Activated naive CD8-positive, alpha-beta T cell treated with anti-CD3 and anti-CD28 coated beads for 36 hours (primary cell): ENCODE measurements at regions not wholly inside any gene's neighbourhood (a gene's known extent, or its start where the extent isn't known, plus 50 kb on each side); places are given as distances from the start of the nearest gene placed in this dataset.

ENCODE experiments used
- DNase-seq: peaks from one replicate; pipeline ENCODE4 v3.0.0; 2021
- H3K27ac Mint-ChIP-seq: one replicate; pipeline ENCODE4 v1.8.0; 2022; ENCODE audit warnings: mild to moderate bottlenecking, moderate library complexity, mixed read lengths
- H3K27me3 Mint-ChIP-seq: one replicate; pipeline ENCODE4 v1.8.0; 2022; ENCODE audit warnings: mild to moderate bottlenecking, mixed read lengths
- H3K36me3 Mint-ChIP-seq: one replicate; pipeline ENCODE4 v1.8.0; 2021; ENCODE audit warnings: mild to moderate bottlenecking, mixed read lengths
- H3K4me1 Mint-ChIP-seq: one replicate; pipeline ENCODE4 v1.8.0; 2021; ENCODE audit warnings: mixed read lengths
- H3K4me3 Mint-ChIP-seq: one replicate; pipeline ENCODE4 v1.8.0; 2022; ENCODE audit warnings: mild to moderate bottlenecking, moderate library complexity, mixed read lengths
- H3K9me3 Mint-ChIP-seq: one replicate; pipeline ENCODE4 v1.8.0; 2022; ENCODE audit warnings: mixed read lengths

DNA sequence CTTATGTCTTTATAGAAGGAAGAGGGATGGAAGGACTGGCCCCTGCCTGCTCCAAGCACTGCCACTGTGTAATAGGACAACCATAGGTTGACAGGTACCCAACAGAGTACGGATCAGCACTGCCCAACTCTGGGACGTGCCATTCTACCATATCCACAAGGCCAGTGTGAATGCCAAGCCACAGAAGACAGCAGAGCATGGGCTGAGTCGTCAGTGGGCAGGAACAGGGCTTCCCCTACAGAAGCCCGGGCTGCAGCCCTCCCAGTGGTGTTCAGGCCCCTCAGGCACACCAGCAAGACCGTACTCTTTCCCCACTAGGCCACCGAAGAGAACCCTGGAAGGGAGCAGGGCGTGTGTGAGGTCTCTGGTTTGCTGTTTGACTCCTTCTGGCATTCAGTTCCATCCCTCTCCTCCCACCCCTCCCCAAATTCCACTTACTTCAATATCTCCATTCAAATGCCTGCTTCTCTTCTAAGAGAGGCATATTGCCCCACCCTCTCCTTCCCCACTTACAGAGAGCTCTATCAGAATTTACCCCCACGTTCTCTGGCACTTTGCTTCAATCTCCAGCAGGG lies 209.4 kb downstream of the FOXO1 start:
- DNase-seq, result no peak
- H3K27ac Mint-ChIP-seq, result no peak overlapping the region
- H3K36me3 Mint-ChIP-seq, result no peaks in the 10 kb centered on the region
- H3K27me3 Mint-ChIP-seq, result no peaks in the 10 kb centered on the region
- H3K9me3 Mint-ChIP-seq, result no peaks in the 10 kb centered on the region
- no peak overlapping the region for H3K4me3 Mint-ChIP-seq
- peaks cover 12% of the 10 kb centered on the region for H3K4me1 Mint-ChIP-seq

DNA sequence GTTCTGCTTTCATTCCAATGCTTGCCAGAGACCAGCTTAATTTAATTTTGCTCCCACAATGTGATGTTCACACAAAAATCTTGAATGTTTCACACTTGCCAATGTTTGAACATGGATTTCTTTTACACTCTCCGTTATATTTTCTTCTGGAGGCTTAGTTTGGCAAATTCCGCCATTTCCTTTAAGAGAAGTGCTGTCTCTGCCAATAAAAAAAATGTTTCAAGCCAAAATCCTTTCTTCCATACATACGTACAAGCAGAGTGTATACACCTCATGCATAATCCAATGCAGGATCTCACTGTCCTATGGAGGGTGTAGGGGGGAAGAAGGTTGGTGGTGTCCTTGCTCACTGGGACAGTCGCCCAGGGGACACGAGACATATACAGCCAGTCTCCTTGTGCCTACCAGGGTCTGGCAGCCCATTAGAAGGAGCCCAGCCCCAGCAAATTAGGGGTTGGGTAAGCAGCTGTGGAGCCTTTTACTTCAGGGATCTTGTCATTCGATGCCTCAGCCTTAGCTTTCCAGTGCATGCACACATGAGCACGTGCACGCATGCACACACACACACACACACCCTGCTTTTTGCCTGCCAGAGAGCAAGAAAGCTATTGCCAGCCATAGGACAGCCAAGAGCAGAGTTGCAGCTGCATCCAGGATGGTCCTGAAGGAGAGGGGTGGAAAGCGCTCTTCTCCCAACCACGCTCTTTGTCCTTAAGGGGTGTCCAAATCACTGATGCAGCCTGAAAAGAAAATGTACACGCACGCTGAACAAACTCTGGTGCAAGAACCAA lies 208.3 kb downstream of the FOXO1 start:
- no peak overlapping the region for H3K27ac Mint-ChIP-seq
- H3K36me3 Mint-ChIP-seq, result no peaks in the 10 kb centered on the region
- H3K4me3 Mint-ChIP-seq, result no peak overlapping the region
- DNase-seq, result no peak
- H3K4me1 Mint-ChIP-seq, result peaks cover 6% of the 10 kb centered on the region
- H3K27me3 Mint-ChIP-seq, result no peaks in the 10 kb centered on the region
- no peaks in the 10 kb centered on the region for H3K9me3 Mint-ChIP-seq

DNA sequence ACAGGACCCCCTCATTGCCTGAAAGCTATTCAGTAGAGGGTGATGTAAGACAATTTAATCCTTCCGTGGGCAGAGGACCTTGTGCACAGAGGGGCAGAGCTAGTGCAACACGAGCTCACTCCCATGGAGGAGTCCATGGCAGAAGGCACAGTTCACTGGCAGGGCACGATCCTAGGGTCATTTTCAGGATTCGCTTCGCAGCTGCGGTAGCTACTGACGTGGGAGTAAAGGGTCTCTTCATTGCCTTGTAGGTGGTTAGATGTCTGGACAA lies 207.8 kb downstream of the FOXO1 start:
- H3K4me3 Mint-ChIP-seq, result no peak overlapping the region
- no peak for DNase-seq
- no peaks in the 10 kb centered on the region for H3K36me3 Mint-ChIP-seq
- peaks cover 6% of the 10 kb centered on the region for H3K4me1 Mint-ChIP-seq
- no peaks in the 10 kb centered on the region for H3K27me3 Mint-ChIP-seq
- H3K27ac Mint-ChIP-seq, result no peak overlapping the region
- no peaks in the 10 kb centered on the region for H3K9me3 Mint-ChIP-seq

DNA sequence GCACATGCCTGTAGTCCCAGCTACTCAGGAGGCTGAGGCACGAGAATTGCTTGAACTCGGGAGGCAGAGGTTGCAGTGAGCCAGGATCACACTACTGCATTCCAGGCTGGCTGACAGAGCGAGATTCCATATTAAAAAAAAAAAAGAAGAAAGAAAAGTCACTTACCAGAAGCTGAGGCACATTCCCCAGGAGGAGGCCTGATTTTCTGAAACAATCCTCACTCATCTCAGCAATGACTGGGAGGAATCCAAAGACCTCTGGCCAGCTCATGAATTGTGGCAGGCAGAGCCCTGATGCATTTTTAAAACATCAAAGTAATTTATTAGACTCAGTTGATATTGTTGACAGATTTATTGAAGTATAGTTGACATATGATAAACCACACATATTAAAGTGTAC lies 206.3 kb downstream of the FOXO1 start:
- DNase-seq, result no peak
- H3K4me1 Mint-ChIP-seq, result peaks cover 6% of the 10 kb centered on the region
- no peaks in the 10 kb centered on the region for H3K9me3 Mint-ChIP-seq
- H3K4me3 Mint-ChIP-seq, result no peak overlapping the region
- H3K27ac Mint-ChIP-seq, result no peak overlapping the region
- no peaks in the 10 kb centered on the region for H3K27me3 Mint-ChIP-seq
- H3K36me3 Mint-ChIP-seq, result no peaks in the 10 kb centered on the region

DNA sequence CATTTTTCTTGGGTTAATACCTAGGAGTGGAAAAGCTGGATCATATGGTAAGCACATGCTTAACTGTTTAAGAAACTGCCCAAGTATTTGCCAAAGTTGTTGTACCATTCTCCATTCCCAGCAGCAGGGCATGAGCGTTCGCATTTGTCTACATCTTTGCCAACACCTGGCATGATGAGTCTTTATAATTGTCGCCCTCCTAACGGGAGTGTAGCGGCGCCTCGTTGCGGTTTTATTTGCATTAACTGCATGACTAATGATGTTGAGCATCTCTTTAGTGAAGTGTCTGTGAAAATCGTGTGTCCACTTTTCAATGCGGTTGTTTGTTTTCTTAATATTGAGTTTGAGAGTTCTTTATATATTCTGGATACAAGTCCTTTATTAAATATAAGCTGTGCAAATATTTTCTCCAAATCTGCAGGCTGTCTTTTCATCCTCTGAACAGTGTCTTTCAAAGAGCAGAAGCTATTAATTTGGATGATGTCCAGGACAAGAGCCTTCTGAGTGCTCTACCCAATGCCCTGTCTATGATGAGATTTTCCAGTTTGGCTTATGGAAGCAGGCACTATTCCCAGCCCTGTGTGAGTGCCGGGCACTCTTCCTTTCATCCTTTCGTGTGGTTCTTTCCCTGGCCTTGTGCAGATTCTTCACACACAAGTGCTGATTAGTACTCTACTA lies 202.0 kb downstream of the FOXO1 start:
- Mint-ChIP-seq H3K36me3 (no peaks in the 10 kb centered on the region), H3K27ac (no peak overlapping the region), H3K27me3 (no peaks in the 10 kb centered on the region), H3K4me1 (peaks cover under 1% of the 10 kb centered on the region), H3K4me3 (no peak overlapping the region), H3K9me3 (no peaks in the 10 kb centered on the region)
- no peak for DNase-seq

DNA sequence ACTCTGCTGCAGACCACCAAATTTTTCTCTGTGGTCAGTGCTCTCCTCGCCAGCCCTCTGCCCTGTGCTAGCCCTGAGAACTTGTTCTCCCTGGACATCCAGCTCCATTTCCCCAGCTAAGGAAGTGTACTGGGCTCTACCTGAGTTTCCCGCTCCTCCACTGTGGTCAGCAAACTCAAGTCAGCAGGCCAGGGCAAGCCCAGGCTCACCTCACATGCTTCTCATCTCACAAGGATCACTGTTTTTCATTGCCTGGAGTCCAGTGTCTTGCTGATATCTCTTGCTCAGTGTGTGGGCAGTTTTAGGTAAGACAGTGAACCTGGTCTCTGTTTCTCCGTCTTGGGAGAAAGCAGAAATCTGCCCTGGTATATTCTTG lies 201.4 kb downstream of the FOXO1 start:
- H3K4me3 Mint-ChIP-seq, result no peak overlapping the region
- no peak for DNase-seq
- no peak overlapping the region for H3K27ac Mint-ChIP-seq
- no peaks in the 10 kb centered on the region for H3K9me3 Mint-ChIP-seq
- H3K36me3 Mint-ChIP-seq, result no peaks in the 10 kb centered on the region
- no peaks in the 10 kb centered on the region for H3K4me1 Mint-ChIP-seq
- H3K27me3 Mint-ChIP-seq, result no peaks in the 10 kb centered on the region

DNA sequence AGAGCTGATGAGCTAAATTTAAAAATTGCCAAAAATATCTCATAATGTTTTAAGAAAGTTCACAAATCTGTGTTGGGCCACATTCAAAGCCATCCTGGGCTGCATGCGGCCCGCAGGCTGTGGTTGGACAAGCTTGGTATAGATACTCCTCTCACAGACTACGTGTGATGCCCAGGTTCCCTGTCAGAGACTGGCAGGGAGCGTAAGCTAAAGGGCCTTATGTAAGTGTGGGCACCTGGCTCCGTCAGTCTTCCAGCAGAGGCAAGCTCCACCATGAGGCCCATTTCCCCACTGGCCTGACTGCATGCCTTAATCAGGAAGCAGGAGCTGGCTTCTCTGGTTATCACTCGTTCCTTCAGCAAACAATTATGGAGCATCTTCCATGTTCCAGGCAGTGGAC lies 200.2 kb downstream of the FOXO1 start:
- Mint-ChIP-seq H3K27me3 (no peaks in the 10 kb centered on the region), H3K27ac (no peak overlapping the region), H3K9me3 (no peaks in the 10 kb centered on the region), H3K4me3 (no peak overlapping the region), H3K36me3 (no peaks in the 10 kb centered on the region), H3K4me1 (no peaks in the 10 kb centered on the region)
- DNase-seq, result no peak

DNA sequence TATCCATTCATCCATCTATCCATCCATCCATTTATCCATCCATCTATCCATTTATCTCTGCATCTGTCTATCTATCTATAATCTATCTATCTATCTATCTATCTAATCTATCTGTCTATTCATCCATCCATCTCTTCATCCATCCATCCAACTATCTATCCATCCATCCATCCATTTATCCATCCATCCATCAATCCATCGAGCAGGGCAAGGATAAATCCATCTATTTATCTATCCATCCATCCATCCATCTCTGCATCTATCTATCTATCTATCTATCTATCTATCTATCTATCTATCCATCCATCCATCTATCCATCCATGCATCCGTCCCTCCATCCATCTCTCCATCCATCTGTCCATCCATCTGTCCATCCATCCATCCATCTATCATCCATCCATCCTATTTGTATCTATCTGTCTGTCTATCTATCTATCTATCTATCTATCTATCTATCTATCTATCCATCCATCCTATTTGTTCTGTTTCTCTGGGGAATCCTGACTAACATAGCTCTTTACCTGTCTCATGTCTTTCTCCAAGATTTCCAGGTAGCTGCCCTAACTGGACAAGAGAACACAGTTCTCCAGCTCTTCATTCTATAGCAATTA lies 198.1 kb downstream of the FOXO1 start:
- no peaks in the 10 kb centered on the region for H3K27me3 Mint-ChIP-seq
- H3K9me3 Mint-ChIP-seq, result no peaks in the 10 kb centered on the region
- H3K4me3 Mint-ChIP-seq, result no peak overlapping the region
- H3K4me1 Mint-ChIP-seq, result peaks cover 8% of the 10 kb centered on the region
- no peak overlapping the region for H3K27ac Mint-ChIP-seq
- no peaks in the 10 kb centered on the region for H3K36me3 Mint-ChIP-seq
- DNase-seq, result no peak

DNA sequence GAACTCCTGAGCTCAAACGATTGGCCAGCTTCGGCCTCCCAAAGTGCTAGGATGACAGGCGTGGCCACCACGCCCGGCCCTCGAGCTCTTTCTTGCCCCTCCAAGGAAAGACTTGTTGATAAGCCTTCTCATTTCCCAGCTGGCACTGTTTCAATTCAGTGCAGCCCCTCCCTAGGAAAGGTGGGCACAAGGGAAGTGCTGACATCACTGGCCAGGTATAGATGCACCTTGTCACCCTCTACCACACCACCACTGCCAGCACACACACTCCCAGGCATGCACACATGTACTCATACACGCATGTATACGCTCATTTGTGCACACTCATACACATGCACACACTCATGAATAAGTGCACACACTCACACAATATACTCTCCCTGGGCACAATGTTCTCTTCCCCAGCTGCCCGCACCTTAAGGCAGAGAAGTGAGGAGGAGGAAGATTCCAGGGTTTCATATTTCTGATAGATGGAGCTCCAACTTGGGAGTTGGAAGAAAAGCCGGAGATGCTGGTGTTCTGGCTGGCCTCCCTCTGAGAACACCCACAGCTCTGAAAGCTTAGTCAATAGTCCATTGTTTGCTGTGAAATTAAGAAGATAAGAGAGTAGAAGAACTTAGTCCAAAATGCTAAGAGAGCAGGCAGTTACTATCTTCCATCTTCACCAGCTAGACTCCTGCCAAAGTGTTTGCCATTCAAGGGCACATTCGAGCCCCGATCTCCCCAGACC lies 196.7 kb downstream of the FOXO1 start:
- no peaks in the 10 kb centered on the region for H3K27me3 Mint-ChIP-seq
- H3K4me3 Mint-ChIP-seq, result no peak overlapping the region
- H3K4me1 Mint-ChIP-seq, result peaks cover 11% of the 10 kb centered on the region
- no peak overlapping the region for H3K27ac Mint-ChIP-seq
- H3K36me3 Mint-ChIP-seq, result no peaks in the 10 kb centered on the region
- no peaks in the 10 kb centered on the region for H3K9me3 Mint-ChIP-seq
- no peak for DNase-seq

DNA sequence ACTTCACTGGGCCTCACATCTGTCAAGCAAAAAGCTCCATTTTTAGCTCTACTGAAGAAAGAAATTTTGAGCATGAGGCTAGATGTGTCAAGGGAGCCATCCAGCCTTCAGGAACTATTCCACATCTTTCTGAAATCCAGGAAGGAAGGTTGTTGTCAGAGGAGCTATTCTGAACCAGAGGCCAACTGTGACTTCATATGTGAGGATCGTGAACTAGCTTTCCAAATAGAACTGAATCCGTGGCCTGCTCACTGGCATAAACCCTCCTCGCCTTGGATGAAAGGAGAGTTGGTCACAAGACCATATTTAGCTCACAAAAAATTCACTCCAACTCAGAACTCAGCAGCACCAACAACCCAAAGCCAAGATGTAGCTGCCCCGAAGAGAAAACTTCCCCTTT lies 195.8 kb downstream of the FOXO1 start:
- no peak overlapping the region for H3K4me3 Mint-ChIP-seq
- H3K27me3 Mint-ChIP-seq, result no peaks in the 10 kb centered on the region
- DNase-seq, result no peak
- peaks cover 2% of the 10 kb centered on the region for H3K36me3 Mint-ChIP-seq
- H3K9me3 Mint-ChIP-seq, result no peaks in the 10 kb centered on the region
- peaks cover 11% of the 10 kb centered on the region for H3K4me1 Mint-ChIP-seq
- H3K27ac Mint-ChIP-seq, result no peak overlapping the region

DNA sequence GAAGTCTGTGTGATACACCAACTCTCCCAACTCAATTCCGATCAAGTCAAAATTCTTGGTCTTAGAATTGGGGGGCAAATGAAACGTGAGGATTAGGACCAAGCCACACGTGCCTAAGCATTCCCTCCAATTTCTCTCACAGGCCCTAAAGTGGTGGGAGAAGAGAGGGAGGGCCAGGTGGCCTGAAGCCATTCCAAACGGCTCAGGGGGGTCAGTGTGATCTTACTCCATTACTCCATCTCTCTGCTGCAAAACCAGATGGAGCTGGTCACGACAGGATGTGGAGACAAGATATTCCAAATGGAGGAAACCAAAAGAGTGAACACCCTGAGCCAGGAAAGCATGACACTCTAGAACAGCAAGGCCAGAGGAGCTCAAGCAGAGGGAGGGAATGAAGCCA lies 195.4 kb downstream of the FOXO1 start:
- peaks cover 13% of the 10 kb centered on the region for H3K4me1 Mint-ChIP-seq
- H3K27me3 Mint-ChIP-seq, result no peaks in the 10 kb centered on the region
- DNase-seq, result no peak
- H3K36me3 Mint-ChIP-seq, result peaks cover 2% of the 10 kb centered on the region
- H3K27ac Mint-ChIP-seq, result no peak overlapping the region
- H3K9me3 Mint-ChIP-seq, result no peaks in the 10 kb centered on the region
- no peak overlapping the region for H3K4me3 Mint-ChIP-seq

DNA sequence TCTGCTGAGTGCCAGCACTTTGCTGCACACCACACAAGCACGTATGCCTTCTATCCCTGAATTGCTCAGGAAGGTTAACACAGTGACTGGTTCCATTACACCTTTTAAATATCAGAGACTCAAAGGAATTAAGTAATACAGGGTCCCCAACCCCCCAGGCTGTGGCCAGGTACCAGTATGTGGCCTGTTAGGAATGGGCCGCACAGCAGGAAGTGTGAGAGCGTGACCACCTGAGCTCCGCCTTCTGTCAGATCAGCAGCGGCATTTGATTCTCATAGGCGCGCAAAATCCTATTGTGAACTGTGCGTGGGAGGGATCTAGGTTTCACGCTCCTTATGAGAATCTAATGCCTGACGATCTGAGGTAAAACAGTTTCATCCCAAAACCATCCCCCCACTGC lies 194.5 kb downstream of the FOXO1 start:
- Mint-ChIP-seq H3K27me3 (no peaks in the 10 kb centered on the region), H3K9me3 (no peaks in the 10 kb centered on the region), H3K4me3 (no peak overlapping the region), H3K27ac (no peak overlapping the region), H3K36me3 (peaks cover 2% of the 10 kb centered on the region), H3K4me1 (peaks cover 14% of the 10 kb centered on the region)
- no peak for DNase-seq

DNA sequence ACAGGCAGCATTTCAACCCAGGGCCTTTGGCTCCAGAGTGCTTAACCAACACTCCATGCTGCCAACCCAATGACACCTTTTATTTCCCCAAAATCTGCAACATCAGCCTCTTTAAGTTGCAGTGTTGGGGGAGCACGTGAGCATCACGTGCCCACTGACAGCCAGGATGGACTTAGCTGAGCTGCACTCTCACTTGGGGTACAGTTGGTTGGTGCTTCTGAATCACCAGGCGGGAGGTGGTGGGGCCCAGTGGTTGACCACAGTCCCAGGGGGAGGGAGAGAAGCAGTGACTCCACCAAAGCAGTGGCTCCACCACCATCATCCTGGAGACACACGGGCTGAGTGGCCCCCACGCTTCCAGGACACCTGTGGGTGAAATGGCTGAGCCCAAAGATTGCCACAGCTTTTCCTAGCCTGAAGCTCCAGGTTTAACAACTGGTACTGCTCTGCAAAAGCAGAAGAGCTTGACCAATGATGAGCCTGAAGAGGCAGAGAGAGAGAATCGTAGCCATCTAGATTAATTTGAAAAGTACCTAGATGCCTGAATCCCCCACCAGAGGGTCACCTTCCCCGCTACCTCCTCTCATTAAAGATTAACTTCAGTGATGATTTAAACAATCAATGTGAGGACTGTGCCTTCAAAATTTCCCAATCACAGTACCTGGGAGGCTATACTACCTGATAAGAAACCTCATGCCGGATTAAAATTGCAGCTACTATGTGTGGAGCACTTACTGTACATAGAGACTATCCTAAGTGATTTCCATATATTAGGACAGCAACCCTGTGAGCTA lies 193.8 kb downstream of the FOXO1 start:
- H3K4me1 Mint-ChIP-seq, result peaks cover 14% of the 10 kb centered on the region
- DNase-seq, result no peak
- no peak overlapping the region for H3K27ac Mint-ChIP-seq
- H3K27me3 Mint-ChIP-seq, result no peaks in the 10 kb centered on the region
- H3K9me3 Mint-ChIP-seq, result no peaks in the 10 kb centered on the region
- H3K4me3 Mint-ChIP-seq, result no peak overlapping the region
- peaks cover 2% of the 10 kb centered on the region for H3K36me3 Mint-ChIP-seq

DNA sequence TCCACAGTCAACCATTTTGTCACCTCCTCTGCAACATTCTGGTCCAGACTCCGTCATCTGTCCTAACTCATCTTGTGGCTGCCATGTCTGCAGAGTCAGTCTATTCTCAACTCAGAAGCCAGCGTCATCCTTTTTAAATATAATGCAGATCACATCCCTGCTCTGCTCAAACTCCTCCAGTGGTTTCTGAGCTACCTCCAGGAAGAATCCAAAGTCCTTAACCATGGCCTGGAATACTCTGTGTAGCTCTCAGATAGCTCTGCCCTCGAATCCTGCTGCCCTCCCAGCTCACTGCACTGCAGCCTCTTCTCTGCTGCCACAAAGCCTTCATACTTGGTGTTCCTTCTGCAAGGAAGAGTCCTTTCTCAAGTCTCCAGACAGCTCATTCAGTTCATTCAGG lies 190.8 kb downstream of the FOXO1 start:
- Mint-ChIP-seq H3K36me3 (peaks cover 2% of the 10 kb centered on the region), H3K27ac (no peak overlapping the region), H3K9me3 (no peaks in the 10 kb centered on the region)

More for the DNA sequence above, 190.8 kb downstream of the FOXO1 start:
- no peak overlapping the region for H3K4me3 Mint-ChIP-seq
- H3K27me3 Mint-ChIP-seq, result no peaks in the 10 kb centered on the region
- no peak for DNase-seq
- H3K4me1 Mint-ChIP-seq, result peaks cover 24% of the 10 kb centered on the region
